ENCODE measurements at regions not wholly inside any gene's neighbourhood (a gene's known extent, or its start where the extent isn't known, plus 50 kb on each side); places are given as distances from the start of the nearest gene placed in this dataset.

GRCh38 chr21:35644523-35644922 is 415.8 kb downstream of the SETD4 start:
- no peak for DNase-seq (ENCODE audit: low read depth)

GRCh38 chr21:35643176-35643575 is 417.1 kb downstream of the SETD4 start:
- DNase-seq (ENCODE audit: low read depth): no peak

- DNase-seq (ENCODE audit: low read depth): peak; percentile 78
These were observed 418.9 kb downstream of the SETD4 start for GRCh38 chr21:35641271-35642016.

- DNase-seq (ENCODE audit: low read depth): peak; percentile 35
These were observed 422.9 kb downstream of the SETD4 start for GRCh38 chr21:35637431-35637830.

GRCh38 chr21:35635994-35636393 is 424.3 kb downstream of the SETD4 start:
- DNase-seq (ENCODE audit: low read depth): no peak

GRCh38 chr21:35635261-35635660 is 425.1 kb downstream of the SETD4 start:
- peak; percentile 76 for DNase-seq (ENCODE audit: low read depth)

- DNase-seq (ENCODE audit: low read depth): no peak
These were observed 426.8 kb downstream of the SETD4 start for GRCh38 chr21:35633501-35633900.

GRCh38 chr21:35632711-35633110 is 427.6 kb downstream of the SETD4 start:
- no peak for DNase-seq (ENCODE audit: low read depth)

- DNase-seq (ENCODE audit: low read depth): no peak
These were observed 432.0 kb downstream of the SETD4 start for GRCh38 chr21:35628316-35628715.

- DNase-seq (ENCODE audit: low read depth): no peak
These were observed 432.9 kb downstream of the SETD4 start for GRCh38 chr21:35627462-35627861.

- DNase-seq (ENCODE audit: low read depth): no peak
These were observed 434.8 kb downstream of the SETD4 start for GRCh38 chr21:35625576-35625975.

GRCh38 chr21:35624901-35625300 is 435.4 kb downstream of the SETD4 start:
- no peak for DNase-seq (ENCODE audit: low read depth)

GRCh38 chr21:35622612-35623011 is 437.7 kb downstream of the SETD4 start:
- no peak for DNase-seq (ENCODE audit: low read depth)

GRCh38 chr21:35619184-35619583 is 441.1 kb downstream of the SETD4 start:
- DNase-seq (ENCODE audit: low read depth): peak; percentile 35

GRCh38 chr21:35617491-35617890 is 442.8 kb downstream of the SETD4 start:
- DNase-seq (ENCODE audit: low read depth): no peak

- no peak for DNase-seq (ENCODE audit: low read depth)
These were observed 444.2 kb downstream of the SETD4 start for GRCh38 chr21:35616090-35616489.

- DNase-seq (ENCODE audit: low read depth): no peak
These were observed 445.0 kb downstream of the SETD4 start for GRCh38 chr21:35615325-35615724.

- no peak for DNase-seq (ENCODE audit: low read depth)
These were observed 445.9 kb downstream of the SETD4 start for GRCh38 chr21:35614396-35614921.

GRCh38 chr21:35611708-35612132 is 448.6 kb downstream of the SETD4 start:
- no peak for DNase-seq (ENCODE audit: low read depth)

GRCh38 chr21:35609263-35609662 is 451.1 kb downstream of the SETD4 start:
- DNase-seq (ENCODE audit: low read depth): no peak

- DNase-seq (ENCODE audit: low read depth): no peak
These were observed 452.9 kb downstream of the SETD4 start for GRCh38 chr21:35607406-35607805.

- DNase-seq (ENCODE audit: low read depth): no peak
These were observed 453.7 kb downstream of the SETD4 start for GRCh38 chr21:35606578-35606977.

- no peak for DNase-seq (ENCODE audit: low read depth)
These were observed 454.2 kb downstream of the SETD4 start for GRCh38 chr21:35606146-35606545.

- no peak for DNase-seq (ENCODE audit: low read depth)
These were observed 456.8 kb downstream of the SETD4 start for GRCh38 chr21:35603494-35603893.
